Coronary artery (tissue), 2 donors: ENCODE measurements at regions not wholly inside any gene's neighbourhood (a gene's known extent, or its start where the extent isn't known, plus 50 kb on each side); places are given as distances from the start of the nearest gene placed in this dataset.

ENCODE experiments used
- DNase-seq: peaks from one replicate; pipeline ENCODE4 v3.0.0-alpha.2; 2017; ENCODE audit warnings: low spot score
- H3K27ac ChIP-seq, 2 donors: fragments of 200-600 bp; sonication (generic); one replicate each; pipeline ENCODE4 v1.5.1; 2016 to 2019
- H3K4me3 ChIP-seq: fragments of 200-600 bp; sonication (generic); 2 replicates; pipeline ENCODE4 v1.5.1; 2016; ENCODE audit warnings: mild to moderate bottlenecking, moderate library complexity
- CTCF ChIP-seq: fragments of 200-600 bp; sonication (generic); IDR thresholded peaks from one replicate; pipeline ENCODE4 v1.5.1; 2019; ENCODE audit warnings: antibody characterized with exemption

- no peak for TF ChIP-seq CTCF
- H3K27ac ChIP-seq, result no peak overlapping the region
- no peak for DNase-seq
- no peak overlapping the region for H3K4me3 ChIP-seq
These were observed 481.2 kb downstream of the OTOL1 start for GRCh38 chr3:161977850-161978249.

GRCh38 chr3:161987933-161988332 lies 491.3 kb downstream of the OTOL1 start:
- TF ChIP-seq CTCF, result no peak
- no peak overlapping the region for H3K4me3 ChIP-seq
- H3K27ac ChIP-seq, result no peak overlapping the region
- no peak for DNase-seq

- Histone ChIP-seq H3K4me3 (no peak overlapping the region), H3K27ac (no peak overlapping the region)
- DNase-seq, result no peak
- TF ChIP-seq CTCF, result no peak
These were observed 492.4 kb downstream of the OTOL1 start for GRCh38 chr3:161989012-161989411.

- H3K27ac ChIP-seq, result no peak overlapping the region
- DNase-seq, result no peak
These were observed 493.4 kb downstream of the OTOL1 start for GRCh38 chr3:161990036-161990435.

GRCh38 chr3:161991901-161992540 lies 495.4 kb downstream of the OTOL1 start:
- H3K4me3 ChIP-seq, result no peak overlapping the region
- DNase-seq, result no peak
- TF ChIP-seq CTCF, result no peak
- H3K27ac ChIP-seq, result no peak overlapping the region

More at GRCh38 chr3:161990036-161990435, 493.4 kb downstream of the OTOL1 start:
- no peak for TF ChIP-seq CTCF
- no peak overlapping the region for H3K4me3 ChIP-seq

GRCh38 chr3:161999846-162000245 lies 503.2 kb downstream of the OTOL1 start:
- DNase-seq, result no peak
- Histone ChIP-seq H3K4me3 (no peak overlapping the region), H3K27ac (no peak overlapping the region)
- TF ChIP-seq CTCF, result no peak

GRCh38 chr3:162007722-162008121 lies 511.1 kb downstream of the OTOL1 start:
- no peak overlapping the region for H3K4me3 ChIP-seq
- DNase-seq, result no peak
- no peak for TF ChIP-seq CTCF

More at GRCh38 chr3:162007722-162008121, 511.1 kb downstream of the OTOL1 start:
- H3K27ac ChIP-seq, result no peak overlapping the region
